ENCODE measurements at regions not wholly inside any gene's neighbourhood (a gene's known extent, or its start where the extent isn't known, plus 50 kb on each side); places are given as distances from the start of the nearest gene placed in this dataset.

- no peaks in the 10 kb centered on the region for H3K4me1 Mint-ChIP-seq (ENCODE audit: low read depth)
- no peak overlapping the region for H3K27ac Mint-ChIP-seq
- no peak for TF ChIP-seq CTCF (IDR thresholded peaks at IDR 0.05)
- DNase-seq = no peak
- no peaks in the 10 kb centered on the region for H3K36me3 Mint-ChIP-seq (ENCODE audit: low read depth)
- no peak overlapping the region for H3K4me3 Mint-ChIP-seq
- no peaks in the 10 kb centered on the region for H3K9me3 Mint-ChIP-seq
- H3K27me3 Mint-ChIP-seq (ENCODE audit: insufficient read depth) = peaks cover 19% of the 10 kb centered on the region
These were observed 229.8 kb upstream of the KIRREL3 start for GRCh38 chr11:127230392-127230791.

- H3K4me1 Mint-ChIP-seq (ENCODE audit: low read depth) = no peaks in the 10 kb centered on the region
- TF ChIP-seq CTCF (IDR thresholded peaks at IDR 0.05) = no peak
- H3K27ac Mint-ChIP-seq = no peak overlapping the region
- H3K27me3 Mint-ChIP-seq (ENCODE audit: insufficient read depth) = peaks cover 14% of the 10 kb centered on the region
- H3K9me3 Mint-ChIP-seq = no peaks in the 10 kb centered on the region
- no peaks in the 10 kb centered on the region for H3K36me3 Mint-ChIP-seq (ENCODE audit: low read depth)
- no peak overlapping the region for H3K4me3 Mint-ChIP-seq
- DNase-seq = peak; percentile 14
These were observed 226.4 kb upstream of the KIRREL3 start for GRCh38 chr11:127226949-127227348.

GRCh38 chr11:127226380-127226779 lies 225.8 kb upstream of the KIRREL3 start:
- peaks cover 11% of the 10 kb centered on the region for H3K27me3 Mint-ChIP-seq (ENCODE audit: insufficient read depth)
- no peak for TF ChIP-seq CTCF (IDR thresholded peaks at IDR 0.05)
- H3K4me1 Mint-ChIP-seq (ENCODE audit: low read depth) = no peaks in the 10 kb centered on the region
- H3K36me3 Mint-ChIP-seq (ENCODE audit: low read depth) = no peaks in the 10 kb centered on the region
- no peak overlapping the region for H3K4me3 Mint-ChIP-seq
- no peak overlapping the region for H3K27ac Mint-ChIP-seq
- no peak for DNase-seq
- no peaks in the 10 kb centered on the region for H3K9me3 Mint-ChIP-seq

- Mint-ChIP-seq H3K9me3 (no peaks in the 10 kb centered on the region), H3K27ac (no peak overlapping the region), H3K36me3 (ENCODE audit: low read depth) (no peaks in the 10 kb centered on the region), H3K4me3 (no peak overlapping the region), H3K27me3 (ENCODE audit: insufficient read depth) (peaks cover 8% of the 10 kb centered on the region), H3K4me1 (ENCODE audit: low read depth) (no peaks in the 10 kb centered on the region)
- no peak for DNase-seq
- no peak for TF ChIP-seq CTCF (IDR thresholded peaks at IDR 0.05)
These were observed 225.0 kb upstream of the KIRREL3 start for GRCh38 chr11:127225619-127226018.

- no peaks in the 10 kb centered on the region for H3K9me3 Mint-ChIP-seq
- H3K27ac Mint-ChIP-seq = no peak overlapping the region
- DNase-seq = no peak
- H3K4me1 Mint-ChIP-seq (ENCODE audit: low read depth) = no peaks in the 10 kb centered on the region
- no peaks in the 10 kb centered on the region for H3K36me3 Mint-ChIP-seq (ENCODE audit: low read depth)
- no peak for TF ChIP-seq CTCF (IDR thresholded peaks at IDR 0.05)
- no peak overlapping the region for H3K4me3 Mint-ChIP-seq
- peaks cover 8% of the 10 kb centered on the region for H3K27me3 Mint-ChIP-seq (ENCODE audit: insufficient read depth)
These were observed 223.7 kb upstream of the KIRREL3 start for GRCh38 chr11:127224276-127224675.

- H3K4me3 Mint-ChIP-seq = no peak overlapping the region
- H3K27ac Mint-ChIP-seq = no peak overlapping the region
- H3K36me3 Mint-ChIP-seq (ENCODE audit: low read depth) = no peaks in the 10 kb centered on the region
- no peaks in the 10 kb centered on the region for H3K9me3 Mint-ChIP-seq
- no peaks in the 10 kb centered on the region for H3K4me1 Mint-ChIP-seq (ENCODE audit: low read depth)
- H3K27me3 Mint-ChIP-seq (ENCODE audit: insufficient read depth) = peaks cover 9% of the 10 kb centered on the region
- no peak for TF ChIP-seq CTCF (IDR thresholded peaks at IDR 0.05)
- no peak for DNase-seq
These were observed 223.1 kb upstream of the KIRREL3 start for GRCh38 chr11:127223633-127224032.
